HG02884 (cell line): ENCODE measurements at regions not wholly inside any gene's neighbourhood (a gene's known extent, or its start where the extent isn't known, plus 50 kb on each side); places are given as distances from the start of the nearest gene placed in this dataset.
"Not testable (repeated sequence)": the region's sequence is repeated elsewhere in the genome, so short reads cannot be mapped to it uniquely, and the experiment has no call there.

Source experiments
- ATAC-seq: cut with Tn5 transposase; IDR thresholded peaks from one replicate; pipeline ENCODE4 v1.9.1; 2021; ENCODE audit warnings: mild to moderate bottlenecking, moderate library complexity; ENCODE audit not compliant: unreplicated experiment

DNA sequence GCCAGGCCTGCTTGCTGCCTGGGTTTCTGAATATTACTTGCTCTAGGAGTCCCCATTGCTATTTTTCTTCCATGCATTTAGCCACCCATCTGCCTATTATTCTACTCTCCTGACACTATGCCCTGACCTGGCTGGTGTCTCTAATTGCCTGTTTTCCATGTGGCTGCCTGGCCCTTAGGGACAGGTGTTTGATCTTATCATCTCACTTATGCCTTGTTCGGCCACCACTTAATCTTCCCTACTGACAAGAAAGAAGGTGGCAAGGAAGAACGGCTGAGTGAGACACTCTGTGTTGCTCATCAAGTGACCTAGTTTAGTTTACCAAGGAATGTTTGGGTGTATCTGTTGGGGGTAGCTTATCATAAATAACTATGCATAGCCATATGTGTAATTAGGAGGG is 50.4 kb upstream of the RAPH1 start:
- no peak for ATAC-seq

DNA sequence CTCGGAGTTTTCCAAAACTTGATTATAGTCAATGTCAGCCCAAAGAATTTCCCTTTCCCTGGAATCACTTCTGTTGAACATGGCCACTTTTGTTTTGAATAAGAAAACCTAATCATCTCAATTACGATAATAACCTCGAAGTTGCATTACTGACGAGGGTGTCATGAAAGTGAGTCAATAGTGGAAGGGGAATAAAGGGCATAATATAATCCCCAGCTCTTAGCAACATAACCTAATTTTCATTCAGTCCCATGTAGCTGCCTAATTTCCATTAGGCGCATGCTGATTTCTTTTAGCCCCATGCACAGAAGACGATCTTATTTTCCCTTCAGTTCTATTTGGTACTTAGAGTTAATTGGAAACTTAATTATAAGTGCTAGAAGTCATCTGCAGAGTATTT is 51.1 kb upstream of the RAPH1 start:
- ATAC-seq: no peak

- ATAC-seq: no peak
Observed at GRCh38 chr2:203586696-203587095, 51.6 kb upstream of the RAPH1 start.

GRCh38 chr2:203590496-203590895 is 55.4 kb upstream of the RAPH1 start:
- ATAC-seq: no peak

- no peak for ATAC-seq
Observed at GRCh38 chr2:203591642-203592041, 56.5 kb upstream of the RAPH1 start.

DNA sequence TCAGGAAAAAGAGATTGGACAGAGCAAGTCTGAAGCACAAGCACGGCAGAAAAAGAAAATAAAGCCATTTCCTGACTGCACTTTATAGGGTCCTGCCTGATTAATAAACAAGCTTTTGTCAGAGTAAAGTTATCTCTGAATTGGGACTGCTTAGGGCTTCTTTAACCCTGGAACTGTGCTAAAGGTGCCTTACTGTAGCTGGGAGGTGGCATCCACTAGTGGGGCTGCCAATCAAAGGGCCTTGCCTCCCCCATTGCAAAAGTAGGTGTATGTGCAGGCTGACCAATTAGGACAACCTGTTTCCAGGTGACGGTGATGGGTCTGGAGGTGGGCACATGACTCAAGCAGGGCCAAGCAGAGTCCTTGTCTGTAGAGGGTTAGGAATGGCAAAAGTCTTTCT is 57.4 kb upstream of the RAPH1 start:
- no peak for ATAC-seq

- no peak for ATAC-seq
Observed at GRCh38 chr2:203594541-203594940, 59.4 kb upstream of the RAPH1 start.

- ATAC-seq: no peak
Observed at GRCh38 chr2:203596183-203596582, 61.1 kb upstream of the RAPH1 start.

GRCh38 chr2:203599509-203599908 is 64.4 kb upstream of the RAPH1 start:
- ATAC-seq: peak; percentile 56

GRCh38 chr2:203600286-203600685 is 65.2 kb upstream of the RAPH1 start:
- ATAC-seq: no peak

DNA sequence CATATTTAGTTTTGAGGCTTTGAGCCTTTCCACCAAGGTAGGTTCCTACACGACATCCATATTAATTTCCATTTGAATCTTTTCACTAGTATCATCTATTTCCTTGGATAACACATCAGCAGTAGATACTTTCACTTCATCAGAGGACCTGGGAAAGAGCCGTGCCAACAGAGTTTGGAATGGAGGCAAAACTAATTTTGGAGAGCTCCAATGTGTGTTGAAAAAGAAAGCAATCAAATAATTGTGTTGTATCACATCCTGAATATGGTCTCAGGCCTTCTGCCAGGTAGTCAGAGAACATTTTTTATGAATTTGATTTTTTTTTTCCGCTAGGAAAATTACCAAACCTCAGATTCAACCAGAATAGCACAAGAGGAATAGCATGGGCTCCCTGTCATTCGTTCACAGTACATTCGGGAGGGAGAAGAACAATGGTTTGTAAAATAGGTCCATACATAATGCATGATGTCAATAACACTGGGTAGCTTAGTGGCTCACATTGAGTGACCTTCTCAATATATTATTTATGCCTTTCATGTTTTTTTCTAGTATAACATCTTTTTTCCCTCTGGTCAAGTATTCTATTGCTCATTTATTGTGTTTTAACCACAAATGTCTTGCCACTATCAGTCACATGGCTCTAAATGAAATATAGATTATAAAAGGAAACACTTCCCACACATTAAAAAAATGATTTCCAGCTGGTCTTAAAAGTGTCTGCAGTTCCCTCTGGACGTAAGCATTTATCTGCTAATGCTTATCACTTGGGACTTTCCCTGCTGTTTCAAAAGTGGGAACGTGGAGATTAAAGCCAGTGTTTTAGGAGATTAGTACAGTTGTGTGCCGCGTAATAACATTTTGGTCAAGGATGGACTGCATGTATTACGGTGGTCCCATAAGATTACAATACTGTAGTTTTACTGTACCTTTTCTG is 68.6 kb upstream of the RAPH1 start:
- no peak for ATAC-seq

DNA sequence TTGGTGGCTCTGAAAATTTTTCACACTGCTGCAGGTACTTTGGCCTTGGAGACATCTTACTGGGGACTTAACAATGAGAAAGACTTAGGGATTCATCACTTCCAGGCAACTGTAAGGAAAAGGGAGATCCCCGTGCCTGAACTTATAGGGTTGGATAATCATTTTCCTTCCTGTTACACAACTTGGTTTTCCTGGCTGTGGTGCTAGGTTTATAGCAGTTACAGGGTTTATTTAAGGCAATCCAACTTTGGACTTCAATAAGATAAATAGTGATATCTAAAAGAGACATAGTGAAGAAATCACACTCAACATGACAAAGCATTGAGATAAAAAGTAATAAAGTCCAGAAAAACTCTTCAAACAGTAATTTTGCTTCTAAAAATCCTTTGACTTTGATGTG is 70.2 kb upstream of the RAPH1 start:
- ATAC-seq: no peak

DNA sequence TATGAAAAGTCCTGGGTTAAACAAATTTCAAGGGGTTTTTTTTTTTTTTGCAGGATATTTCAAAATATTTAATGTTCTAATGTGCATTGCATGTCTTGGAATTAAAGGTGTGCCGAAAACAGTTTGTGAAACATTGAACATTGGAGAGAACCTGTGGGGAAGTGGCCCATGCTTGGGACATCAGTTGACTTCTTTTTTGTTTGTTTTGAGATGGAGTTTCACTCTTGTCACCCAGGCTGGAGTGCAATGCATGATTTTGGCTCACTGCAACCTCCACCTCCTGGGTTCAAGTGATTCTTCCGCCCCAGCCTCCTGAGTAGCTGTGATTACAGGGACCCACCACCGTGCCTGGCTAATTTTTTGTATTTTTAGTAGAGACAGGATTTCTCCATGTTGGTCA is 71.0 kb upstream of the RAPH1 start:
- no peak for ATAC-seq

GRCh38 chr2:203610558-203610957 is 75.5 kb upstream of the RAPH1 start:
- no peak for ATAC-seq

- no peak for ATAC-seq
Observed at GRCh38 chr2:203612246-203612645, 77.1 kb upstream of the RAPH1 start.

DNA sequence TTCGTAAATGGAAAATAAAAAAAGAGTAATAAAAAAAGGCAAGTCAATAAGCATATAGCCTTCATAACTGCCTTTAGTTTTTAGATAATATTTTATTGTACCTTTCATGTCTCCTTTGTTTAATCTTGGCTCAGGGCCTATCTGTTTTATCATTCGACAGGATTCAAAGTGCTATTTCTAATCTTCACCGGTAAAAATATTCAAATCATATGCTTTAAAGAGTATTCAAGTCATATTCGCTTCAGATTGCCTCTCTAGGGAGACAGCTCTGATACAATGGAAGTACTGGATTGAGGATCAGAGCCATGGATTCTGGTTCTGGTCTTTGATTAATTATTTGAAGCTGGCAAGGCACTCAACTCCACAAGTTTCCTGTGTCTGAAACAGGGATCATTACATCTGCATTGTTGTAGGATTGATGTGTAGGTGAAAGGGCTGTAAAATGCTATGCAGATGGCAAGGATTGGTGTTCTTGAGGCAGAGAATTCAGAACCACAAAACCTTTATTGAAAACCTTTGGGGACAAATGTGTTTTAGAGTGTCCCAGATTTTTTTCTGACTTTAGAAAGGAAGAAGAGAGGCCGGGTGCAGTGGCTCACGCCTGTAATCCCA is 84.3 kb upstream of the RAPH1 start:
- no peak for ATAC-seq

GRCh38 chr2:203621981-203622515 is 84.4 kb upstream of the CD28 start:
- ATAC-seq: no peak

GRCh38 chr2:203623096-203623495 is 83.3 kb upstream of the CD28 start:
- ATAC-seq: no peak

DNA sequence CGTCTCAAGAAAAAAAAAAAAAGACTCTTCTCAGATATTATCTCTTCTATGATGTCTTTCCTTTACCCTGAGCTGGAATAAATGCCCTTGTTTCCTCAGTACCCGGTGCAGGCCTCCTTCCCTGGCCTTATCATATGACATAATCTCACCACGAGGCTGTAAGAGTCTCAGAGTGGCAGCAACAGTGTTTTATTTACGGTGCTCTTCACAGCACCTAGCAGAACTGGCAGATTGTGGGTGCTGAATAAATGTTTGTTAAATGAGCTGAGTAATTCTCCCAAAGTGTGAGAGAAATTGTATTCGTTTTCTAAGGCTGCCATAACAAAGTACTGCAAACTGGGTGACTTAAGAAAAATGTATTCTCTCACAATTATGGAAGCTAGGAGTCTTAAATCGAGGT is 82.8 kb upstream of the CD28 start:
- ATAC-seq: no peak

- no peak for ATAC-seq
Observed at GRCh38 chr2:203625701-203626100, 80.7 kb upstream of the CD28 start.

GRCh38 chr2:203626247-203626646 is 80.2 kb upstream of the CD28 start:
- ATAC-seq: not testable (repeated sequence)
